ENCODE measurements at regions not wholly inside any gene's neighbourhood (a gene's known extent, or its start where the extent isn't known, plus 50 kb on each side); places are given as distances from the start of the nearest gene placed in this dataset.

GRCh38 chr2:2758793-2759367 lies 427.8 kb upstream of the MYT1L start:
- H3K4me1 Mint-ChIP-seq (ENCODE audit: low read depth): no peaks in the 10 kb centered on the region

GRCh38 chr2:2757764-2758163 lies 426.7 kb upstream of the MYT1L start:
- H3K4me1 Mint-ChIP-seq (ENCODE audit: low read depth): no peaks in the 10 kb centered on the region
- peaks cover 1% of the 10 kb centered on the region for H3K36me3 Mint-ChIP-seq (ENCODE audit: insufficient read depth)
- no peak overlapping the region for H3K27ac Mint-ChIP-seq
- no peak for TF ChIP-seq CTCF (IDR thresholded peaks at IDR 0.05; ENCODE audit: unreplicated experiment)
- DNase-seq (ENCODE audit: low spot score, unreplicated experiment): no peak
- peaks cover 10% of the 10 kb centered on the region for H3K9me3 Mint-ChIP-seq (ENCODE audit: low read depth)
- H3K27me3 Mint-ChIP-seq: peaks cover 3% of the 10 kb centered on the region
- H3K4me3 Mint-ChIP-seq (ENCODE audit: low read depth): no peak overlapping the region

More at GRCh38 chr2:2758793-2759367, 427.8 kb upstream of the MYT1L start:
- peaks cover 3% of the 10 kb centered on the region for H3K27me3 Mint-ChIP-seq
- H3K27ac Mint-ChIP-seq: no peak overlapping the region
- TF ChIP-seq CTCF (IDR thresholded peaks at IDR 0.05; ENCODE audit: unreplicated experiment): no peak
- peaks cover 4% of the 10 kb centered on the region for H3K9me3 Mint-ChIP-seq (ENCODE audit: low read depth)
- no peaks in the 10 kb centered on the region for H3K36me3 Mint-ChIP-seq (ENCODE audit: insufficient read depth)
- H3K4me3 Mint-ChIP-seq (ENCODE audit: low read depth): no peak overlapping the region
- DNase-seq (ENCODE audit: low spot score, unreplicated experiment): no peak

- no peak for TF ChIP-seq CTCF (IDR thresholded peaks at IDR 0.05; ENCODE audit: unreplicated experiment)
- Mint-ChIP-seq H3K4me3 (ENCODE audit: low read depth) (no peak overlapping the region), H3K27ac (no peak overlapping the region), H3K36me3 (ENCODE audit: insufficient read depth) (peaks cover 1% of the 10 kb centered on the region), H3K27me3 (peaks cover 3% of the 10 kb centered on the region), H3K9me3 (ENCODE audit: low read depth) (peaks cover 11% of the 10 kb centered on the region), H3K4me1 (ENCODE audit: low read depth) (no peaks in the 10 kb centered on the region)
- no peak for DNase-seq (ENCODE audit: low spot score, unreplicated experiment)
These were observed 425.8 kb upstream of the MYT1L start for GRCh38 chr2:2756886-2757285.

GRCh38 chr2:2755990-2756389 lies 424.9 kb upstream of the MYT1L start:
- peaks cover 15% of the 10 kb centered on the region for H3K9me3 Mint-ChIP-seq (ENCODE audit: low read depth)
- TF ChIP-seq CTCF (IDR thresholded peaks at IDR 0.05; ENCODE audit: unreplicated experiment): no peak

GRCh38 chr2:2754940-2755339 lies 423.9 kb upstream of the MYT1L start:
- Mint-ChIP-seq H3K4me3 (ENCODE audit: low read depth) (no peak overlapping the region), H3K9me3 (ENCODE audit: low read depth) (peaks cover 19% of the 10 kb centered on the region), H3K27ac (no peak overlapping the region), H3K36me3 (ENCODE audit: insufficient read depth) (peaks cover 1% of the 10 kb centered on the region), H3K4me1 (ENCODE audit: low read depth) (no peaks in the 10 kb centered on the region), H3K27me3 (peaks cover 3% of the 10 kb centered on the region)
- no peak for DNase-seq (ENCODE audit: low spot score, unreplicated experiment)
- no peak for TF ChIP-seq CTCF (IDR thresholded peaks at IDR 0.05; ENCODE audit: unreplicated experiment)

More at GRCh38 chr2:2755990-2756389, 424.9 kb upstream of the MYT1L start:
- no peak for DNase-seq (ENCODE audit: low spot score, unreplicated experiment)
- Mint-ChIP-seq H3K4me1 (ENCODE audit: low read depth) (no peaks in the 10 kb centered on the region), H3K27me3 (peaks cover 3% of the 10 kb centered on the region), H3K36me3 (ENCODE audit: insufficient read depth) (peaks cover 1% of the 10 kb centered on the region), H3K27ac (no peak overlapping the region), H3K4me3 (ENCODE audit: low read depth) (no peak overlapping the region)

Measured in progenitor cell of endocrine pancreas (in vitro differentiated cells).